ENCODE measurements at regions not wholly inside any gene's neighbourhood (a gene's known extent, or its start where the extent isn't known, plus 50 kb on each side); places are given as distances from the start of the nearest gene placed in this dataset.

DNA sequence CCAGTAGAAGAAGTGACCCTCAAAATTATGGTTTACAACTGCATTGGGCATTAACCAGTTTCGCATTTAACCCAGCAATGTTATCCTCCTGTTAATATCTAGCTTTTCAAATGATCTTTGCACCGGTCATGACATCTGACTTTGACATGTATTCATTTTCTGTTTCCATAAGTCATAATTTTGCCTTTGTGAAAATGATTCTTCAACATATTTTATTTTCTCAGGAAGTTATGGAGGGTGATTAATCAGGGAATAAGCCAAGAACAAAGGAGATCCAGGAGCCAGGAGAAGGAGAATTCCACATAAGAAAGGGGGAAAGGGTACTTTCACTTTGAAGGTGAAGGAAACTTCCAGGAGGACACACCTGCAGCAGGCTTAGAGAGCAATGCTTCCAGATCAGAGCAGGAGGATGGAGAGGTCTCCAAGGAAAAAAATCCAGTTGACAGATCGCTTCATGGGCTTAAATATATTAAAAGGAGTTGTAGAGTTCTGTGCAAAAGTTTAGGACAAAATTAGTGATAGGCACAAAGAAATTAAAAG lies 92.1 kb upstream of the FAM3C start:
- DNase-seq: no peak

GRCh38 chr7:121486590-121486989 lies 90.5 kb upstream of the FAM3C start:
- no peak for DNase-seq

GRCh38 chr7:121485467-121486243 lies 89.5 kb upstream of the FAM3C start:
- DNase-seq: no peak

GRCh38 chr7:121484089-121484763 lies 88.1 kb upstream of the FAM3C start:
- no peak for DNase-seq

DNA sequence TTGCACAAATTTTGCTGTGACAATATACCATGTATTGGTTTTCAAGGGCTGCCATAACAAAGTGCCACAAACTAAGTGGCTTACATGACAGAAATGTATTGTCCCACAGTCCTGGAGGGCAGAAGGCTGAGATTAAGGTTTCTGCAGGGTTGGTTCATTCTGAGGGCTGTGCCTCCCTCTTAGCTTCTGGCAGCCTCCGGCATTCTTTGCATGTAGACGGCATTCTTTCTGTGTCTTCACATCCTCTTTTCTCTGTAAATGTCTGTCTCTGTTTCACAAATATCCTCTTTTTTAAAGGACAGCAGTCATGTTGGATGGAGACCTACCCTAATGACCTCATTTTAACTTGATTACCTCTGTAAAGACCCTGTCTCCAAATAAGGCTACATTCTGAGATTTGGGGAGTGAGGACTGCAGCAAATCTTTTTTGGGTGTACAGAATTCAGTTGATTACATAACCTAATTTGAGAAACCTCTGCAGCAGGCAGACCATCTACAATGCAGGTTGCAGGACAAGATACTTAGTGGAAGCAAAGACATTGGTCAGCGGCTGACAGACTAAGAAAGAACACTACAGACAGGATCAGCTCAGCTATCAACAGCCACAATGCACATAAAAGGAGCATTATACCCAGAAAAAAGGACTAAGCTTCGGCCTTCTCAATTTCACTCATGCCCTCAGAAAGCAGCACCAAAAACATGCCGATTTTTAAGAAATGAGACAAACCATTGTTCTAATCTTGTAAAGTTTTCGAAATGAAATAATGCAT lies 84.6 kb upstream of the FAM3C start:
- no peak for DNase-seq

- no peak for DNase-seq
These were observed 84.0 kb upstream of the FAM3C start for GRCh38 chr7:121480058-121480457.

- DNase-seq: no peak
These were observed 83.4 kb upstream of the FAM3C start for GRCh38 chr7:121479466-121479865.

- no peak for DNase-seq
These were observed 79.7 kb upstream of the FAM3C start for GRCh38 chr7:121475806-121476205.

- DNase-seq: no peak
These were observed 78.2 kb upstream of the FAM3C start for GRCh38 chr7:121474301-121474673.

DNA sequence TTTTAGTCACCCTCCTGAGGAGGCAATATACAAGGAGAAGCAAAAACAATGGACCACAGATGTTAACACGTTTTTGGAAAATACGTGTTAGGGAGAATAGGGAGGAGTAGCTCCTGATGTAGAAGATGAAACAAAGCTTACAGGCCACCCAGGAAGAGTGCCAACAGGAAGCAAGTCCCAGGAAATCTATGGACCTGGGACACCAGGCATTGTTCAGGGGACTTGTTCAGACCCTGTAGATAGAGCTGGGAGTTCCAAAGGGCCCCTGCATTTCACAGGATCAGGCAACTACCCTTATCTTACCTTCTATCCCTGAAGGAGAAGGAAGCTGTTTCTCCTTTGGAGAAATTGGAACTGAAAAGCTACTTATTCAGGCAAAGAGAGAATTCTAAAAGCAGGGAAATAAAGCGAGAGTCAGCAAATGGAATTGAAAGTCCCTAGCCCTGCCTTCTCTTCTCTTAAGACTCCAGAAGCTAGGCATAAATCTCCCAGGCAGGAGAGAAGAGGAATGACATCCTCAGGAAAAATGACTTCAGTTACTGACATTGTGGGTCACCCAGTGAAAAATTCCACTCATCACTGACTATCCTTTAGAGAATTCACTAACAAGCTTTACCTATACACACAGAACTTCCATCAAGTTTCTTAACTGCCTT lies 77.7 kb upstream of the FAM3C start:
- DNase-seq: no peak

- DNase-seq: no peak
These were observed 70.3 kb upstream of the FAM3C start for GRCh38 chr7:121466455-121466854.

GRCh38 chr7:121459148-121459547 lies 63.0 kb upstream of the FAM3C start:
- no peak for DNase-seq

DNA sequence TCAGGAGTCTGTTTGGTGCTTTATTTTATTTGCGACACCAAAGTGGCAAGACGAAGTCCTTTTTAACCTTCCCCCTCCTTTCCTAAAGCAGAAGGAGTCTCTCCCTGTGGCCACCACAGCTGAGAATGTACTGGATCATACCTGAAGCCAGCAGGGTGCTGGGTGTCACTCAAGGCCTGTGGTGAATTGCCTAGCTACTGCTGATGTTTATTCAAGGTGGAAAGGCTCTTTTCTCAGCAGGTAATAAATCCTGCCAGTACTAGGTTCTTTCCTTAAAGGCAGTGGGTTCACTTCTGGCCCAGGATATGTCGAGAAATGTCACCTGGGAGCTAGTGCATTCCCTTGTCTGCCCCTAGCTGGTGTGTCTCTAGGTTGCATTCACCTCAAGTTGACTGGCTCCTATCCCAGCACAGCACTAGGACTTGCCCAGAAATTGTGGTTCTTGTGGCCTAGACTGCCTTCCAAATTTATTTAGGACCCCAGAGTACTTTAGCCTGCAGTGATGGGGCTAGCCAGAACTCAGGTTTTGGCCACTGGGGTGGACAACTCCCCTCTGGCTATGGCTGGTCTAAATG lies 60.8 kb upstream of the FAM3C start:
- no peak for DNase-seq

- DNase-seq: no peak
These were observed 59.9 kb upstream of the FAM3C start for GRCh38 chr7:121456015-121456414.

DNA sequence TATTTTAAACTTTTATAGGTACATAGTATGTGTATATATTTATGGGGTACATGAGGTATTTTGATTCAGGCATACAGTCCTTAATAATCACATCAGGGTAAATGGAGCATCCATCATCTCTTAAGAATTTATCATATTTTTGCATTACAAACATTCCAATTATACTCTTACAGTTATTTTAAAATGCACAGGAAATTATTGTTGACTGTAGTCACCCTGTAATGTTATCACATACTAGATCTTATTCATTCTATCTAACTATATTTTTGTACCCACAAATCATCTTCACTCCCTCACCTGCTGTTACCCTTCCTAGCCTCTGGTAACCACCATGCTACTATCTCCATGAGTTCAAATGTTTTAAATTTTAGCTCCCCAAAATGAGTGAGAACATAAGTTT lies 56.3 kb upstream of the FAM3C start:
- no peak for DNase-seq

DNA sequence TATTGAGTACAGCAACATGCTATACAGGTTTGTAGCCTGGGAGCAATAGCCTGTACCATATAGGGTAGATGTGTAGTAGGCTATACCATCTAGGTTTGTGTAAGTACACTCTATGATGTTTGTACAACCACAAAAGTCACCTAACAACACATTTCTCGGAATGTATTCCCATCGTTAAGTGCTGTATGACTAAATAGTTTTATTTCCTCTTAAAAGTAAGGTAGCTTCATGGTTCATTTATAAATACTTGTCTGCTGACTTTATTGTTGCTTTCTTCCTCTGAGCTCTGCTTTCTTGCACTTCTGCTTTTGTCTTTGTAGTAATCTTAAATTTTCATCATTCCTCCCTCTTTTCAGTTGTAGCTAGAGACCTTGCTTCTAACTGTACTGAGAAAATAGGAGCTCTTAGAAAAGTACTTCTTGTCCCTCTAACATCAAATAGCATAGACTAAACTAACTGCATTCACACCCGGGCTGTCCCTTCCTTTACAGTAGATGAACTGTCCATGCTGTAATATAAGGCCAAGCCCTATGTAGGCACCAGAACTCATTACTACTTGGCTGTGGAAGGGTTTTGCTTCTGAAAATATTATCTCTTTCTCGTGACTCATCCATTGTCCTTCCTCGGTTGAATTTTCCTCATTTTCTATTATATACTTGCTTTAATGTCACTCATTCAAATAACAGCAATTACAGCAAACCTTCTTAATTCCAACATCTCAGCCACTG lies 55.4 kb upstream of the FAM3C start:
- DNase-seq: no peak

GRCh38 chr7:121450631-121451198 lies 54.6 kb upstream of the FAM3C start:
- no peak for DNase-seq

DNA sequence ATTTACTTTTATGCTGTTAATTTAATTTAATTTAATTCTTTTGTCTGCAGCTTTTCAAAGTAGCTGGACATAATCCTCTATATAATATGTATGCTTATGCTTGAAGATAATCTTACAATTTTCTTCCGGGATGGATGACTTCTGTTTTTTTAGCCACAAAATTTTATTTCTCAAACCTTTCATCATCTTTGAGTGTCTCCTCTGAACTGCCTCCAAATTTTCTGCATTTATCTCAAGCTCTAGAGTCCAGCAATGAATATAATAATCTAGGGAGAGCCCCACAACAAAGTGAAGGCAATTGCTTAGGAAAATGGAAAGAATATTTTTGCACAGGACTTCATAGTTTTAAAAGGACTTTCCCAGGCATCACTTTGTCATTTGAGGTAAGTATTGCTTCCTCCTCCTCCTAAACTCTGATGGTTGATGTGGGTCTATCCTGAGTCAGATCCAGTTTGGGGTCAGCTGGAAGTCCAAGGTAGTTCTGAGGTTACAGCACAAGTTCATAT lies 53.7 kb upstream of the FAM3C start:
- no peak for DNase-seq

DNA sequence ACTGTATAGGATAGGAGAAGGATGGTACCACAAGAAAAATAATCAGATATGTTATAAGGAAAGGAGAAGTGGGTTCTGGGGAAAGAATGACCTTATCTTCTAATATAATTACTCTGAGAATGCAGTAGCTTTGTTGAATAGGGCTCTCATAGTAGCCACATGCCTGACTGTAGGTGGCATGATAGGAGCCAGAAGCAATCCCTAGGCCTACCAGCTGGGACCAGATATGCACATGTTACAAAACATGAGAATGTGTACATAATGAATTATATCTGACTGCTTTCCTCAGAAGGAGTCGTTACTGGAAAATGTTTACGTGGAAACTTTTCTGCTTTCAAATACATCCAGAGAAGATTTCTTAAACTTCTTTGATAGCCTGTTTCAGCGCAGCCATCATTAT lies 53.2 kb upstream of the FAM3C start:
- DNase-seq: no peak

GRCh38 chr7:121448429-121448828 lies 52.3 kb upstream of the FAM3C start:
- DNase-seq: no peak

- no peak for DNase-seq
These were observed 51.8 kb upstream of the FAM3C start for GRCh38 chr7:121447911-121448300.
